ENCODE measurements at regions not wholly inside any gene's neighbourhood (a gene's known extent, or its start where the extent isn't known, plus 50 kb on each side); places are given as distances from the start of the nearest gene placed in this dataset.

DNA sequence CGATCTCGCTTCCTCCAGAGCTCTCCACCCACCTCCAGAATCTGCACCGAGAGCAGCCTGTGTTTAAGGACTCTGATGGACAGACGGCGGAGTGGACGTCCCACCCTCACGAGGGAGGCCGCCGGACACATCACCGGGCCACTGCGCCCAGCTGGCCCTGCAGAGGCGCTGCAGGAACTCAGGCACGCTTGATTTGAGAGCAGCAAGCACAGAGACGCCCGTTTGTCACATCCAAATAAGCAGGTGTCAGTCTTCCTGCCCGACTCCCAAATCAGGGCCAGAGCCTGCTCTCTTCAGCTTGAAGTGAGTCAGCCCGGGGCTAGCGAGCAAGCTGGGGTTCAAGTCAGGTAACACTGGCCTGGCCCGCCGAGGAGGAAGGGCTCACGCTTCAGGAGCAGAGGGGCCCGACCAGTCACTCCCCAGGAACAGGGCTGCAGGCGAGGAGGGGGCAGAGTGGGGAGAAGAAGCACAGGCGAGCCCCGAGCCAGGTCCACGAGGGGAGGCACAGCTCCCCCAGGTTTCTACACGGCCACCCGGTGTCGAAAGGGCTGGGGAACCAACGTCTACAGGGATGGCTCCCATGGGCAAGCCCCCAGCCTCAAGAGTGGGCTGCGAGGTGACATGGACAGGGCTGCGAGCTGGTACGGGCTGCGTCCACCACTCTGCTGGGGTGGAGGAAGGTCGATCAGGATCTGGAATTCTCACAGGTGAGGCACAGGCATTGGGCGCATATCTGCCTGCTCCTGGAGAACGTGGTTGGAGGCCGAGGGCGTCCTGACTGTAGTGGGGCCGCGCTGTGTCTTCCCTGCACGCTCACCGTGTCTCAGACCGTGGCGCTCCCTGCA is 52.5 kb upstream of the CTDP1 start:
- H3K9ac ChIP-seq (ENCODE audit: low read depth in 1 of 3, low read length in 3 of 3), result no peak overlapping the region
- H3K4me3 ChIP-seq (ENCODE audit: low read length in 3 of 3), result no peak overlapping the region
- no peaks in the 10 kb centered on the region for H3K9me3 ChIP-seq (ENCODE audit: control insufficient read depth in 3 of 3, low read length in 3 of 3)
- H3K36me3 ChIP-seq (ENCODE audit: control insufficient read depth in 3 of 3, insufficient read depth in 3 of 3, low read length in 3 of 3), result no peaks in the 10 kb centered on the region
- H3K27me3 ChIP-seq (ENCODE audit: control insufficient read depth in 3 of 3, insufficient read depth in 3 of 3, low read length in 3 of 3), result peaks cover 17 to 44% (median 37%) of the 10 kb centered on the region in 3 donors
- peaks cover 2 to 9% (median 5%) of the 10 kb centered on the region in 3 donors for H3K4me1 ChIP-seq (ENCODE audit: control insufficient read depth in 3 of 3, insufficient read depth in 3 of 3, low read length in 3 of 3)
- no peak overlapping the region for H3K27ac ChIP-seq (ENCODE audit: low read depth, low read length)

- H3K4me1 ChIP-seq (ENCODE audit: control insufficient read depth in 3 of 3, insufficient read depth in 3 of 3, low read length in 3 of 3), result peaks cover 2 to 9% (median 5%) of the 10 kb centered on the region in 3 donors
- H3K9ac ChIP-seq (ENCODE audit: low read depth in 1 of 3, low read length in 3 of 3), result no peak overlapping the region
- no peak overlapping the region for H3K4me3 ChIP-seq (ENCODE audit: low read length in 3 of 3)
- H3K27me3 ChIP-seq (ENCODE audit: control insufficient read depth in 3 of 3, insufficient read depth in 3 of 3, low read length in 3 of 3), result peaks cover 17 to 44% (median 37%) of the 10 kb centered on the region in 3 donors
- H3K9me3 ChIP-seq (ENCODE audit: control insufficient read depth in 3 of 3, low read length in 3 of 3), result no peaks in the 10 kb centered on the region
- H3K27ac ChIP-seq (ENCODE audit: low read depth, low read length), result no peak overlapping the region
- H3K36me3 ChIP-seq (ENCODE audit: control insufficient read depth in 3 of 3, insufficient read depth in 3 of 3, low read length in 3 of 3), result no peaks in the 10 kb centered on the region
These were observed 51.8 kb upstream of the CTDP1 start for GRCh38 chr18:79627750-79628294.

GRCh38 chr18:79628416-79629248 is 51.0 kb upstream of the CTDP1 start:
- Histone ChIP-seq H3K9ac (ENCODE audit: low read depth in 1 of 3, low read length in 3 of 3) (no peak overlapping the region), H3K27me3 (ENCODE audit: control insufficient read depth in 3 of 3, insufficient read depth in 3 of 3, low read length in 3 of 3) (peaks cover 17 to 44% (median 34%) of the 10 kb centered on the region in 3 donors)

GRCh38 chr18:79629249-79629558 is 50.4 kb upstream of the CTDP1 start:
- Histone ChIP-seq H3K27ac (ENCODE audit: low read depth, low read length) (no peak overlapping the region), H3K9me3 (ENCODE audit: control insufficient read depth in 3 of 3, low read length in 3 of 3) (no peaks in the 10 kb centered on the region), H3K4me1 (ENCODE audit: control insufficient read depth in 3 of 3, insufficient read depth in 3 of 3, low read length in 3 of 3) (peaks cover 2 to 7% (median 5%) of the 10 kb centered on the region in 3 donors), H3K36me3 (ENCODE audit: control insufficient read depth in 3 of 3, insufficient read depth in 3 of 3, low read length in 3 of 3) (no peaks in the 10 kb centered on the region), H3K4me3 (ENCODE audit: low read length in 3 of 3) (no peak overlapping the region), H3K9ac (ENCODE audit: low read depth in 1 of 3, low read length in 3 of 3) (no peak overlapping the region), H3K27me3 (ENCODE audit: control insufficient read depth in 3 of 3, insufficient read depth in 3 of 3, low read length in 3 of 3) (peaks cover 17 to 44% (median 29%) of the 10 kb centered on the region in 3 donors)

More at GRCh38 chr18:79628416-79629248, 51.0 kb upstream of the CTDP1 start:
- Histone ChIP-seq H3K4me3 (ENCODE audit: low read length in 3 of 3) (no peak overlapping the region), H3K9me3 (ENCODE audit: control insufficient read depth in 3 of 3, low read length in 3 of 3) (no peaks in the 10 kb centered on the region), H3K36me3 (ENCODE audit: control insufficient read depth in 3 of 3, insufficient read depth in 3 of 3, low read length in 3 of 3) (no peaks in the 10 kb centered on the region), H3K4me1 (ENCODE audit: control insufficient read depth in 3 of 3, insufficient read depth in 3 of 3, low read length in 3 of 3) (peaks cover 2 to 9% (median 5%) of the 10 kb centered on the region in 3 donors), H3K27ac (ENCODE audit: low read depth, low read length) (no peak overlapping the region)

GRCh38 chr18:79629606-79630005 is 50.0 kb upstream of the CTDP1 start:
- peaks cover 17 to 44% (median 29%) of the 10 kb centered on the region in 3 donors for H3K27me3 ChIP-seq (ENCODE audit: control insufficient read depth in 3 of 3, insufficient read depth in 3 of 3, low read length in 3 of 3)
- no peak overlapping the region for H3K4me3 ChIP-seq (ENCODE audit: low read length in 3 of 3)
- no peaks in the 10 kb centered on the region for H3K36me3 ChIP-seq (ENCODE audit: control insufficient read depth in 3 of 3, insufficient read depth in 3 of 3, low read length in 3 of 3)
- no peak overlapping the region for H3K27ac ChIP-seq (ENCODE audit: low read depth, low read length)
- H3K4me1 ChIP-seq (ENCODE audit: control insufficient read depth in 3 of 3, insufficient read depth in 3 of 3, low read length in 3 of 3), result peaks cover 2 to 5% (median 4%) of the 10 kb centered on the region in 3 donors
- H3K9me3 ChIP-seq (ENCODE audit: control insufficient read depth in 3 of 3, low read length in 3 of 3), result no peaks in the 10 kb centered on the region
- H3K9ac ChIP-seq (ENCODE audit: low read depth in 1 of 3, low read length in 3 of 3), result no peak overlapping the region

All from skeletal muscle tissue (tissue), 3 donors.